GM12891 (cell line): ENCODE measurements at regions not wholly inside any gene's neighbourhood (a gene's known extent, or its start where the extent isn't known, plus 50 kb on each side); places are given as distances from the start of the nearest gene placed in this dataset.

Experiments used
- POLR2AphosphoS5 ChIP-seq: IDR thresholded peaks from 2 replicates; pipeline ENCODE4 v1.6.1; 2011; ENCODE audit warnings: low read depth, low read length, control low read depth
- TAF1 ChIP-seq: IDR thresholded peaks from 2 replicates; pipeline ENCODE4 v1.6.1; 2011; ENCODE audit warnings: low read depth, low read length, control low read depth

GRCh38 chr15:66919421-66919820 is 146.0 kb upstream of the SMAD3 start:
- no peak for TF ChIP-seq TAF1
- TF ChIP-seq POLR2AphosphoS5, result no peak
